COLO668 (cell line): ENCODE measurements at regions not wholly inside any gene's neighbourhood (a gene's known extent, or its start where the extent isn't known, plus 50 kb on each side); places are given as distances from the start of the nearest gene placed in this dataset.

Experiments
- DNase-seq: peaks from one replicate; lab custom pipeline; 2025; ENCODE audit not compliant: unreplicated experiment; lab: John Stamatoyannopoulos, UW

- no peak for DNase-seq
Measured at GRCh38 chr5:161235569-161235968, 311.0 kb downstream of the GABRB2 start.

- no peak for DNase-seq
Measured at GRCh38 chr5:161233553-161233952, 313.0 kb downstream of the GABRB2 start.

GRCh38 chr5:161230221-161230620 is 316.3 kb downstream of the GABRB2 start:
- peak; percentile 44 for DNase-seq

GRCh38 chr5:161219816-161220215 is 326.7 kb downstream of the GABRB2 start:
- DNase-seq = no peak

- no peak for DNase-seq
Measured at GRCh38 chr5:161216877-161217276, 329.6 kb downstream of the GABRB2 start.

DNA sequence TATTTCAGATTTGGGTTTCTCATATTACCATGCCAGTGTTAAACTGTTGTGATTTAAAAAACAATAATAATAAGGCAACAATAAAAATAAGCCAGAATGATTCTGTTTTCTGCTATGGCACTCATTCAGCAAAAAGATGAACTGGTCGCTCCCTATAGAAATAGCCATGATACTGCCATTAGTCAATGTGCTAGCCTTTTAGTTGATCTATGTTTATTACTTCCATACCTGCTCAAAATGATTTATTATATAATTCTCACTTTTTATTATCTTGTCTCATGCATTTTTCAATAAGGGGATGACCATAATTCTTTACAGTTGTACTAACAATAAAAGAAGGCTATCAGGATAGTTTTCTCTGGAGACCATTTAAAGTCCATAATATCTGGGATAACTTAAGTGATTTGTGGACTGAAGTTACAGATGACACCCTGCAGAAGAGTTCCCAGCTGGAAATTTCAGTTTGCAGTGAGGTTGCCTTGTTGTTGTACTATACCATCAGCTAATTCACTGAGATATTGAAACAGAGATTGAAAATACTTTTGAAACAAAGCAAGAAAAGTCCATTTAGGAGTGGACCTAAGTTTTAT is 334.3 kb downstream of the GABRB2 start:
- no peak for DNase-seq

DNA sequence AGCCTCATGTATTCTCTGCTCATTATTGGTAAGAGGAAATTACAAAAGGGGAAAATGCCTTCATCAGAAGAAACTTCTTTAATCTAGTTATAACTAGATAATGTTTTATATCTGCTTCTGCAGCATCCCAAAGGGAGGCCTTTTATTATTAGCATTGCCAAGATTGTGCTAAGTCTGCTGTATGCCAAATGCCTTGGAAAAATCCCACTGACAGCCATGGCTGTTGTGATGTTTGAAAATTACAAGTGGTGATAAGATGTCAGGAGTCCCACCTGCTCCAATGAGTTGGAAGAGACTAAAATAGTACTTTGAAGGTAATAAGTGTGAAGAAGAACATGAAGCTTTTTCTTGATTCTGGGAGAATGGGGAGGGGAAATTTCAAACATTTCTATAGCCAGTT is 345.0 kb downstream of the GABRB2 start:
- no peak for DNase-seq

DNA sequence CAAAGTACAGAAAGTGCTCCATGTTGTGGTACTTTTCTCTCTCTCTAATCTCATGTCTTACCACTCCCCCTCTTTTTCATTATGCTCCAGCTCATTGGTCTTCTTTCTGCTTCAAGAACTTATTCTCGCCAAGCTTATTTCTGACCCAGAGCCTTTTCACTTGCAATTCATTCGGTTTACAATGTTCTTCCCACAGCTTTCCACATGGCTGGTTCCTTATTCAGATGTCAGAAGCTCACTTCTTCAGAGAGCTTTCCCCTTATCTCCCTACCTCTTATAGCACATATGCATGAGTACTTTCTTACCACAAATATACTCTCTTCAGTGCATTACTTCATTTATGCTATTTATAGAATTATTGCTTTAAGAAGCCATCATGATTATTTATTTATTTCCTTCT is 338.8 kb upstream of the ATP10B start:
- DNase-seq = no peak

DNA sequence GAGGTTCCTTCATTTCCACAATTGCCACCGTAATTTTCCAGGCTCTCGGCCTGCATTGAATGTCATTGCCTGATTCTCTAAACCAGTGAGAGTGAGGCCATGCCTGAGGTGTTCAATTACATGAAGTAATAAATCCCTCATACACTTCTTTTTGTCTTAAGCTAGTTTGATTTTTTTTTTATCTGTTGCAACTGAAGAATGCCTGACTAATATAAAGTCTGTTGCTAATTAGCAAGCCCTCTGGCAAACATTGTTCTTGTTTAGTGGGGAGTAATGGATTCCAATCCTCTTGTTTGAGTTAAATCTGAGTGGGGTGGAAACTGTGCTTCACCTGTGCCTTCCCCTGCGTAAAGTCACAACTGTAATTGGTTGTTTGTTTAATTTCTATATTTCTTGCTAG is 338.1 kb upstream of the ATP10B start:
- no peak for DNase-seq

DNA sequence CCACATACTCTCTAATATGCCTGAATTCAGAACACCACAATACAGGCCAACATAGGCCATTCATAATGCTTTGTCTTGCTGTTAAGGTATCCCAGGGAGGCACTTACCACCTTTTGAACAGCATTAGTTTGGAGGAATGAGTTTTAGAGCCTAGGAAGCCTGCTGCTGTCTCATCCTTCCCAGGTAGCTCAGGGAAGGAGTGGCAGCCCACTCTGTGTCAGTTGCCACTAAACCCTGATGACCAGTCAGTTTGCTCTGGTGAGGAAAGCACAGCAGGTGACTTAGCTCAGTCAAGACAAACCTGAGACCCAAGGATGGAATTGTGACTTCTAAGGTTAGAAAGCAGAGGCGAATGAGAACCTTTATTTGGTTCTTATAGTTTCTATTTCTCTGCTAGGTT is 337.4 kb upstream of the ATP10B start:
- DNase-seq = no peak

DNA sequence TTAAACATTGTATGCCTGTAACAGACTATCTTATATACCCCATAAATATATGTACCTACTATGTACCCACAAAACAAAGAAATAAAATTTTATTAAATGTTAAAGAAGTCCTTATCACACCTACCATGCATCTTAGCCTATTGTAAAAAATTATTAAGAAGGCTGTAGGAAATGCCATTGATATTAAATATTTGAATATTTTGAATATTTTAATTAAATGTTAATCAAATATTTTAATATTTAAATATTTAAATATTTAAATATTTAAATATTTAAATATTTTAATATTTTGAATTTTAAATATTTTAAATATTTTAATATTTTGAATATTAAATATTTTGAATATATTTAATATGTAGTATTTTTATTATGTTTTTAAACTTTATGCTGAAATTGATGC is 331.5 kb upstream of the ATP10B start:
- DNase-seq = no peak

- DNase-seq = no peak
Measured at GRCh38 chr5:161176221-161176620, 324.2 kb upstream of the ATP10B start.

GRCh38 chr5:161169776-161170175 is 317.8 kb upstream of the ATP10B start:
- no peak for DNase-seq

DNA sequence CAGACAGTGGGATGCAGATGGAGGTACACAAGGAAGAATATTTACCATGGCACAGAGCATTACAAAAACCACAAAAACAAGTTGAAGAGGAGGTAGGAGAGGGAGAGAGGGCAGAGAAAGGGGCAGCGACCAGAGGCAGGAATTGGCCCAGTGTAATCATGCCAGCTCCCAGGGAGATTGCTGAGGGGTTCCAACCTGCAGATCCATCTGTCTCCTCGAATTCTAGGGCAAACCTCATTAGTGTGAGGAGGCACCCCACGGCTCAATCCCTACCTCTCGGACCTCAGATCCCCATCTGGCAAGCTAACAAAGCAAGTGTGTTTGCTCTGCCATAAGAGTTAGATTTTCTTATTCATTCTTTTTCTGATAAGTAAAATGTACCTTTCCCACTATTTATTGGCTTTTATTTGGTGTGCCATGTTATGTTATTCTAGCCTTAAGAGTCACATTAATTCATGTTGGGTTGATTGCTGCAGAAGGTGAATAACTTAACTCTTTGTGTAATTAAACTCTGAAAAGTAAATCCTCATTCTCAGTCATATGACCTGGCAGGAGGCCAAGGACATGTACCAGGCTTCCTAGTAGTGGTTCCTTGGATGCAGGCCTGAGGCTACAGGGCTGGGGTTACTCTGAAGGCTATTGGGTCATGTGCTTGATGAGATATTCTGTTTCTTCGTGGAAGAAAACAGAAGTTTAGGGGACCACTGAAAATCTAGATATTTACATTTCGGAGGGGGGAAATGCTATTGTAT is 315.2 kb upstream of the ATP10B start:
- peak; percentile 41 for DNase-seq

GRCh38 chr5:161165998-161166660 is 314.1 kb upstream of the ATP10B start:
- DNase-seq = no peak

GRCh38 chr5:161157925-161158324 is 305.9 kb upstream of the ATP10B start:
- no peak for DNase-seq

GRCh38 chr5:161155451-161155850 is 303.4 kb upstream of the ATP10B start:
- DNase-seq = no peak

GRCh38 chr5:161152415-161152940 is 300.5 kb upstream of the ATP10B start:
- no peak for DNase-seq

- DNase-seq = no peak
Measured at GRCh38 chr5:161150441-161150988, 298.5 kb upstream of the ATP10B start.

DNA sequence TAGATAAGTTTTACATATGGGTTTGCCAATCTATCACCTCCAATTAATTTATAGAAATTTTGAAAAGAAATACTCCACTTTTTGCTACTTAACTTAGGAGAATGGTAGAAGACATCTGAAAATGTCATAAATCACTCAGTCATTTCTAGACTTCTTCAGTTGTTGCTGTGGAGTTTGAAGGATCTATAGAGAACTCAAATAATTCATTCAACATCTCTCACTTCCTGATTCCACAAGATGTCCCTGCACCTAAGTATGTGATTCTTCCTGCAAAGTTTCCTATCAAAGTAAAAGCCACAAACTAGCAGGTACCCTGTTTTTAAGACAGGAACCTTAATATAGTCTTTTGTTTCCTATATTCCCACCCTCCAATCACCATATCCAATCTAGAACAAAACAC is 297.1 kb upstream of the ATP10B start:
- no peak for DNase-seq

DNA sequence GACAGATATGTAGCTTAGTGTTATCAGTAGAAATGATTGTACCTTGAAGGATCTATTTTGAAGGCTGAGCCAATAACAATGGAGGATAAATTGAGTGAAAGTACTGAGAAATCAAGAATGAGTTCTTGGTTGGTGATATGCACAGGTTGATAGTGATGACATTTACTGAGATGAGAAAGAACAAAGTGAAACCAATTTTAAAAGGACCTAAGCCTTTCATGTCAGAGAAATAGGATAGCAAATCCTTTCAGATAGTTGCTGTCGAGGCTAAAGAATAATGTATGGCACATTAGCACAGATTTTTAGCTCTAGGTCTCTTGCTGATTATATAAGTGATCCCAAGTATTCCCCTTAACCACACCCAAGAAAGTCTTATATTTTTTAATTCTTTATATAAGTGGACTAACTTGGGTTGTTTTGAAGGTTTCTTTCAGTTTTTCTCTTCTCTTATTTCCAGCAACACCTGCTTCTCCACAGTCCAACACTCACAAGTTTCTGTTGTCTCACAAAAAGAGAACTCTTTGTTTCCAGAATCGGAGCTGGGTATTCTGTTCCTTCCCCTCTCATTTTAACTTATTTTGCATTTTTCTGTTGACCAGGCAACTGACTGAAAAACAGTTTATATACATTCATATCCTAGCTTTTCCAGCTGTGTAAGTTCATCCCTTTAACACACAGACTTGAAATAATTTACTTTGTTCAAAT is 286.9 kb upstream of the ATP10B start:
- no peak for DNase-seq
